Thoracic aorta (tissue), 2 donors: ENCODE measurements at regions not wholly inside any gene's neighbourhood (a gene's known extent, or its start where the extent isn't known, plus 50 kb on each side); places are given as distances from the start of the nearest gene placed in this dataset.

ENCODE experiments used
- ATAC-seq: fragments of 150-250 bp; one replicate; pipeline ENCODE4 v1.8.0; 2017; ENCODE audit warnings: low read depth; ENCODE audit not compliant: insufficient number of reproducible peaks, low FRiP score
- DNase-seq: peaks from one replicate; pipeline ENCODE4 v3.0.0-alpha.2; 2020; ENCODE audit warnings: low spot score
- H3K27ac ChIP-seq, 2 donors: fragments of 200-600 bp; sonication (generic); 1 replicate in 1 of 2; 2 replicates in 1 of 2; pipeline ENCODE4 v1.5.1; 2016; ENCODE audit warnings: mild to moderate bottlenecking in 2 of 2, moderate library complexity in 2 of 2
- H3K27me3 ChIP-seq: fragments of 200-600 bp; sonication (generic); replicated peaks from 2 replicates; pipeline ENCODE4 v1.6.0; 2016; ENCODE audit warnings: mild to moderate bottlenecking; ENCODE audit not compliant: insufficient read depth
- H3K36me3 ChIP-seq: fragments of 200-600 bp; sonication (generic); one replicate; pipeline ENCODE4 v1.5.1; 2016
- H3K4me1 ChIP-seq, 2 donors: fragments of 200-600 bp; sonication (generic); 1 replicate in 1 of 2; 2 replicates in 1 of 2; pipeline versions ENCODE4 v1.5.1 to v1.6.0; 2016; ENCODE audit warnings: low read depth in 2 of 2, mild to moderate bottlenecking in 1 of 2; ENCODE audit not compliant: control insufficient read depth in 1 of 2
- H3K4me3 ChIP-seq: fragments of 200-600 bp; sonication (generic); 2 replicates; pipeline ENCODE4 v1.5.1; 2016; ENCODE audit warnings: mild to moderate bottlenecking
- H3K9me3 ChIP-seq: fragments of 200-600 bp; sonication (generic); 2 replicates; pipeline ENCODE4 v1.5.1; 2016
- CTCF ChIP-seq: fragments of 200-600 bp; sonication (generic); IDR thresholded peaks from one replicate; pipeline ENCODE4 v1.5.1; 2019; ENCODE audit warnings: antibody characterized with exemption

- Histone ChIP-seq H3K27ac (no peak overlapping the region), H3K4me3 (no peak overlapping the region), H3K4me1 (no peaks in the 10 kb centered on the region), H3K9me3 (no peaks in the 10 kb centered on the region), H3K27me3 (no peaks in the 10 kb centered on the region), H3K36me3 (no peaks in the 10 kb centered on the region)
- ATAC-seq (no peak), DNase-seq (no peak)
- TF ChIP-seq CTCF = no peak
These were observed 310.5 kb downstream of the CDH9 start for GRCh38 chr5:26727916-26728315.

GRCh38 chr5:26719803-26720202 lies 318.6 kb downstream of the CDH9 start:
- Histone ChIP-seq H3K4me1 (no peaks in the 10 kb centered on the region), H3K9me3 (no peaks in the 10 kb centered on the region), H3K4me3 (no peak overlapping the region), H3K36me3 (no peaks in the 10 kb centered on the region), H3K27ac (no peak overlapping the region), H3K27me3 (no peaks in the 10 kb centered on the region)
- TF ChIP-seq CTCF = no peak
- no peak for DNase-seq
- ATAC-seq = no peak

- H3K36me3 ChIP-seq = no peaks in the 10 kb centered on the region
- TF ChIP-seq CTCF = no peak
- H3K27me3 ChIP-seq = no peaks in the 10 kb centered on the region
- H3K27ac ChIP-seq = no peak overlapping the region
- no peaks in the 10 kb centered on the region for H3K9me3 ChIP-seq
- no peak for DNase-seq
- ATAC-seq = no peak
- H3K4me3 ChIP-seq = no peak overlapping the region
- H3K4me1 ChIP-seq = no peaks in the 10 kb centered on the region
These were observed 337.5 kb downstream of the CDH9 start for GRCh38 chr5:26700759-26701384.

- Histone ChIP-seq H3K4me1 (no peaks in the 10 kb centered on the region), H3K27me3 (no peaks in the 10 kb centered on the region), H3K36me3 (no peaks in the 10 kb centered on the region), H3K4me3 (no peak overlapping the region), H3K9me3 (no peaks in the 10 kb centered on the region), H3K27ac (no peak overlapping the region)
- no peak for TF ChIP-seq CTCF
- DNase-seq = no peak
- ATAC-seq = no peak
These were observed 345.4 kb downstream of the CDH9 start for GRCh38 chr5:26692952-26693351.

- no peak for TF ChIP-seq CTCF
These were observed 346.9 kb downstream of the CDH9 start for GRCh38 chr5:26691486-26691885.

More at GRCh38 chr5:26691486-26691885, 346.9 kb downstream of the CDH9 start:
- Histone ChIP-seq H3K9me3 (no peaks in the 10 kb centered on the region), H3K27me3 (no peaks in the 10 kb centered on the region), H3K27ac (no peak overlapping the region), H3K36me3 (no peaks in the 10 kb centered on the region), H3K4me1 (no peaks in the 10 kb centered on the region), H3K4me3 (no peak overlapping the region)
- no peak for ATAC-seq
- no peak for DNase-seq
